ENCODE measurements at regions not wholly inside any gene's neighbourhood (a gene's known extent, or its start where the extent isn't known, plus 50 kb on each side); places are given as distances from the start of the nearest gene placed in this dataset.

DNA sequence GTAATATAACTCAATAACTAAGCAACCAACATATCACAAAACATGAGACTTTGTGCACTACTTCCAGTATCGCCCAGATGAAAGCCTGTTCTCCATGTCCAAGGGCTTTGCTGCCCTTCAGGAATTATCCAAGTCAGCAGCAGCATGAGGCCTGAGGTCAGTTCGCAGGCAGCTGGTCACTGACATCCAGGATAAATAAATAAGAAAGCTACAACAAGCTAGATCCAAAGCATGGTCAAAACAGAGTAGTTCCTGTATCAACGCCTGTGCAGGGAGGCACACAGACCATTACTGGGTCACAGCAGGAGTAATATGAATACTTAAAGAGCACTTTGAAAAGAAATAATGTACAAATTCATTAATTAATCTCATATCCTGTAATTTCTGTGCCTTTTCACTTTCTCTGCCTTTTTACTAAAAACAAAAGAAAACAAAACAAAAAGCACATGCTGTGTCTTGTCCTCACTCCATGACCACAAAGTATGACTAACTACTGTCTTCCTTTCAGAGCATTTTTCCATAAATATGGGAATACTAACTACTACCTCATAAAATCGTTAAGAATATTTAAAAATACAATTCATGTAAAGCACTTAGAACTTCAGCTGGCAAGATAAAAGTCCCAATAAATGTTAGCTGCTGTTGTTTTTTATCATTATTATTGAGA lies 374.9 kb upstream of the IRAK1BP1 start:
- TF ChIP-seq, protein P1, sequence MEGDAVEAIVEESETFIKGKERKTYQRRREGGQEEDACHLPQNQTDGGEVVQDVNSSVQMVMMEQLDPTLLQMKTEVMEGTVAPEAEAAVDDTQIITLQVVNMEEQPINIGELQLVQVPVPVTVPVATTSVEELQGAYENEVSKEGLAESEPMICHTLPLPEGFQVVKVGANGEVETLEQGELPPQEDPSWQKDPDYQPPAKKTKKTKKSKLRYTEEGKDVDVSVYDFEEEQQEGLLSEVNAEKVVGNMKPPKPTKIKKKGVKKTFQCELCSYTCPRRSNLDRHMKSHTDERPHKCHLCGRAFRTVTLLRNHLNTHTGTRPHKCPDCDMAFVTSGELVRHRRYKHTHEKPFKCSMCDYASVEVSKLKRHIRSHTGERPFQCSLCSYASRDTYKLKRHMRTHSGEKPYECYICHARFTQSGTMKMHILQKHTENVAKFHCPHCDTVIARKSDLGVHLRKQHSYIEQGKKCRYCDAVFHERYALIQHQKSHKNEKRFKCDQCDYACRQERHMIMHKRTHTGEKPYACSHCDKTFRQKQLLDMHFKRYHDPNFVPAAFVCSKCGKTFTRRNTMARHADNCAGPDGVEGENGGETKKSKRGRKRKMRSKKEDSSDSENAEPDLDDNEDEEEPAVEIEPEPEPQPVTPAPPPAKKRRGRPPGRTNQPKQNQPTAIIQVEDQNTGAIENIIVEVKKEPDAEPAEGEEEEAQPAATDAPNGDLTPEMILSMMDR (IDR thresholded peaks at IDR 0.05): no peak
- no peak for TF ChIP-seq POLR2A (IDR thresholded peaks at IDR 0.05)
